GM23338 (cell line): ENCODE measurements at regions not wholly inside any gene's neighbourhood (a gene's known extent, or its start where the extent isn't known, plus 50 kb on each side); places are given as distances from the start of the nearest gene placed in this dataset.

Experiments
- CTCF ChIP-seq, 2 experiments: fragments of 200-600 bp in 1 of 2; sonication (generic) in 1 of 2; conservative IDR thresholded peaks; 2 replicates each; pipeline versions ENCODE4 v1.5.1 to v1.6.1; 2016 to 2017; ENCODE audit warnings: antibody characterized with exemption in 2 of 2, low read depth in 2 of 2, mild to moderate bottlenecking in 2 of 2, moderate library complexity in 1 of 2
- EZH2phosphoT487 ChIP-seq: fragments of 200-600 bp; sonication (generic); IDR thresholded peaks from one replicate; pipeline ENCODE4 v1.8.1; 2018; ENCODE audit warnings: antibody characterized with exemption; ENCODE audit not compliant: unreplicated experiment
- REST ChIP-seq: IDR thresholded peaks from one replicate; pipeline ENCODE4 v1.6.1; 2018; ENCODE audit warnings: antibody characterized with exemption; ENCODE audit not compliant: unreplicated experiment
- STAT1 ChIP-seq: IDR thresholded peaks from one replicate; pipeline ENCODE4 v1.6.1; 2016; ENCODE audit warnings: antibody characterized with exemption; ENCODE audit not compliant: unreplicated experiment
- ZNF114 ChIP-seq: fragments of 250-450 bp; sonication (Bioruptor Pico); IDR thresholded peaks from 2 replicates; pipeline ENCODE4 v1.5.0; 2020; ENCODE audit warnings: mild to moderate bottlenecking, moderate library complexity
- ZNF462 ChIP-seq: fragments of 250-450 bp; sonication (Bioruptor Pico); IDR thresholded peaks from 2 replicates; pipeline ENCODE4 v1.5.0; 2020; ENCODE audit warnings: mild to moderate bottlenecking, moderate library complexity

GRCh38 chr4:89604951-89605350, 232.0 kb downstream of the SNCA start (continued):
- TF ChIP-seq ZNF462 (CRISPR knock-in tag) (no peak), CTCF (conservative IDR thresholded peaks at IDR 0.05; ENCODE audit: low read depth in 2 of 2) (no peak), STAT1 (no peak), EZH2phosphoT487 (no peak), REST (no peak), ZNF114 (CRISPR knock-in tag) (no peak)
